HepG2 (cell line): ENCODE measurements at regions not wholly inside any gene's neighbourhood (a gene's known extent, or its start where the extent isn't known, plus 50 kb on each side); places are given as distances from the start of the nearest gene placed in this dataset.

ENCODE experiments used
- ATAC-seq: fragments of 200-7000 bp; cut with Tn5 transposase; 3 replicates; pipeline ENCODE4 v1.9.1; 2020; ENCODE audit warnings: mild to moderate bottlenecking, moderate library complexity
- BruUV-seq: library from RNA; stranded (reverse); fragments of 400-500 nt; replicated peaks from 2 replicates; lab custom pipeline; 2021; lab: Mats Ljungman, UMichigan
- CTCF ChIA-PET: fragments of 300-600 bp; formaldehyde crosslinking; extraction: SDS; loops from one replicate; lab custom pipeline; 2021; ENCODE audit warnings: low total read pairs, inconsistent platforms, low intra/inter-chr PET ratio; lab: Yijun Ruan, JAX
- POLR2A ChIA-PET: fragments of 350-600 bp; sonication (Branson Sonifier 250); formaldehyde crosslinking; loops from one replicate; lab custom pipeline; 2020; ENCODE audit warnings: antibody characterized with exemption, inconsistent platforms; lab: Yijun Ruan, JAX
- DNase-seq: peaks from one replicate; pipeline ENCODE4 v3.0.0-alpha.2; 2015; ENCODE audit warnings: low spot score
- FAIRE-seq: peaks from 3 replicates; lab custom pipeline; 2011; peaks lifted over from hg19 to GRCh38; lab: Jason Lieb, UNC
- H2AFZ ChIP-seq: one replicate; pipeline ENCODE4 v1.6.1; 2011; ENCODE audit warnings: low read length, inconsistent platforms
- H3K27ac ChIP-seq: fragments of 300-600 bp; 3 replicates; pipeline ENCODE4 v1.8.0; 2011; ENCODE audit warnings: mixed run types, mild to moderate bottlenecking, mixed read lengths, low read length, inconsistent platforms; ENCODE audit not compliant: insufficient read depth; ENCODE audit errors: extremely low read length
- H3K27me3 ChIP-seq, 2 experiments: fragments of 200-600 bp in 1 of 2; 2 replicates in 1 of 2; 3 replicates in 1 of 2; pipeline versions ENCODE4 v1.6.0 to v1.8.0; 2011; ENCODE audit warnings: low read length in 2 of 2, mild to moderate bottlenecking in 2 of 2, moderate library complexity in 2 of 2, inconsistent platforms in 1 of 2; ENCODE audit not compliant: insufficient read depth in 2 of 2, control insufficient read depth in 1 of 2
- H3K36me3 ChIP-seq, 2 experiments: fragments of 200-600 bp in 1 of 2; replicated peaks in 1 of 2; 2 replicates in 1 of 2; 3 replicates in 1 of 2; pipeline versions ENCODE4 v1.5.1 to v1.8.0; 2011; ENCODE audit warnings: low read length in 2 of 2, inconsistent platforms in 1 of 2; ENCODE audit not compliant: insufficient read depth in 2 of 2, control insufficient read depth in 1 of 2
- H3K4me1 ChIP-seq: 2 replicates; pipeline ENCODE4 v1.5.1; 2012; ENCODE audit warnings: low read length, inconsistent platforms; ENCODE audit not compliant: insufficient read depth
- H3K4me2 ChIP-seq: 2 replicates; pipeline ENCODE4 v1.6.0; 2011; ENCODE audit warnings: low read depth, low read length, inconsistent platforms
- H3K4me3 ChIP-seq, 3 experiments: fragments of 200-600 bp in 1 of 3; sonication (generic), shearing (Covaris generic) in 1 of 3; replicated peaks in 1 of 3; 2 replicates each; pipeline ENCODE4 v1.5.1; 2011 to 2016; ENCODE audit warnings: low read length in 3 of 3, inconsistent platforms in 2 of 3, low read depth in 2 of 3, mild to moderate bottlenecking in 2 of 3, control low read depth in 1 of 3, mixed read lengths in 1 of 3; ENCODE audit not compliant: insufficient read depth in 1 of 3
- H3K79me2 ChIP-seq: one replicate; pipeline ENCODE4 v1.6.1; 2011; ENCODE audit warnings: low read length, inconsistent platforms; ENCODE audit not compliant: insufficient read depth
- H3K9ac ChIP-seq: 2 replicates; pipeline ENCODE4 v1.6.0; 2011; ENCODE audit warnings: mild to moderate bottlenecking, low read depth, low read length, inconsistent platforms; ENCODE audit not compliant: insufficient read depth
- H3K9me3 ChIP-seq: 2 replicates; pipeline ENCODE4 v1.5.1; 2012; ENCODE audit warnings: mild to moderate bottlenecking, low read length
- H4K20me1 ChIP-seq: 2 replicates; pipeline ENCODE4 v1.6.0; 2011; ENCODE audit warnings: inconsistent platforms, mild to moderate bottlenecking, low read length, moderate library complexity; ENCODE audit not compliant: insufficient read depth
- NCOA1 ChIP-seq: sonication (generic); formaldehyde crosslinking; IDR thresholded peaks from 2 replicates; pipeline ENCODE4 v1.9.0; 2021; ENCODE audit warnings: missing genetic modification reagents
- TEAD3 ChIP-seq: optimal IDR thresholded peaks from 2 replicates; pipeline ENCODE3; 2016; ENCODE audit warnings: borderline replicate concordance
- ZNF292 ChIP-seq: sonication (generic); formaldehyde crosslinking; IDR thresholded peaks from 2 replicates; pipeline ENCODE4 v1.8.1; 2022; ENCODE audit warnings: mild to moderate bottlenecking, low read depth, missing genetic modification reagents, borderline replicate concordance
- ZNF44 ChIP-seq: sonication (generic); formaldehyde crosslinking; IDR thresholded peaks from 2 replicates; pipeline ENCODE4 v1.5.1; 2020; ENCODE audit warnings: mild to moderate bottlenecking, missing genetic modification reagents
- ZNF644 ChIP-seq: IDR thresholded peaks from 2 replicates; pipeline ENCODE4 v1.6.1; 2016; ENCODE audit warnings: low read depth
- WGBS: methylation state at CpG from one replicate; pipeline ENCODE4 v1.1.6; 2017; ENCODE audit warnings: low lambda C conversion rate; 5-methylcytosine and 5-hydroxymethylcytosine counted together
- in situ Hi-C: cut with HindIII; loops from 2 replicates; pipeline ENCODE4 v1.10.0; 2017; ENCODE audit warnings: low pct_unique_long_range_greater_than_20kb; ENCODE audit not compliant: extremely low pct_ligation_motif_present
- intact Hi-C: fragments of 100-400 bp; cut with micrococcal nuclease; formaldehyde crosslinking; loops from one replicate; pipeline ENCODE4 v1.10.0; 2022; ENCODE audit not compliant: unreplicated experiment
- TF ChIP-seq, protein P1 (sequence below), 2 experiments: sonication (generic) in 1 of 2; formaldehyde crosslinking in 1 of 2; IDR thresholded peaks; 2 replicates each; pipeline versions ENCODE4 v1.4.0 to v1.6.1; 2016 to 2020; ENCODE audit warnings: borderline replicate concordance in 1 of 2, low read depth in 1 of 2, mild to moderate bottlenecking in 1 of 2, missing genetic modification reagents in 1 of 2
- TF ChIP-seq, protein P2 (sequence below): sonication (generic); formaldehyde crosslinking; IDR thresholded peaks from 2 replicates; pipeline ENCODE4 v1.4.0; 2020; ENCODE audit warnings: missing genetic modification reagents
- TF ChIP-seq, protein P3 (sequence below): sonication (generic); formaldehyde crosslinking; IDR thresholded peaks from 2 replicates; pipeline ENCODE4 v1.8.0; 2023; ENCODE audit warnings: mild to moderate bottlenecking, missing genetic modification reagents
- TF ChIP-seq, protein P4 (sequence below): sonication (generic); formaldehyde crosslinking; IDR thresholded peaks from 2 replicates; pipeline ENCODE4 v1.4.0; 2020; ENCODE audit warnings: mild to moderate bottlenecking, missing genetic modification reagents
- TF ChIP-seq, protein P5 (sequence below): fragments of 450-650 bp; IDR thresholded peaks from 2 replicates; pipeline ENCODE4 v1.6.1; 2017

DNA sequence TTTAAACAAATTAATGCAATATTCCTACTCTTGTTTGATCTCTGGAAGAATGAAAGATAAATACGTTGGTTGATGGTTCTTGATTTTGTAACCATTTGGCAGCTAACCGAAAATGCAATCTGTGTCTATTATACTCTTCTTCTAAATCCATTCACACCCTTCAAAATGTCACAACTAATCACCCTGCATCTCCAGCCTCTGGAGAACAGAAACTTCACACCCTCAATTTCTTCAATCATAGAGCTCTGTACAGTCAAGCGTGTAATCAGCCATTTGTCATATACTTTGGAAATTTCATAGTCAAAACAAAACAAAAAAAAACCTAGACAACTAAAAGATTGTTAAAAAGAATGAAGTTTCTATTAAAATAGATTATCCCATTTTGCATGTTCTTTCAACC, 1482.3 kb upstream of the LRRTM1 start:
- no peak for FAIRE-seq
- CTCF ChIA-PET, result no interaction called here
- H3K4me2 ChIP-seq, result no peak overlapping the region
- H3K9ac ChIP-seq, result no peak overlapping the region
- BruUV-seq, result no TSS peak
- no peak overlapping the region for H3K4me3 ChIP-seq
- H3K9me3 ChIP-seq, result peaks cover 83% of the 10 kb centered on the region
- TF ChIP-seq, protein P1, sequence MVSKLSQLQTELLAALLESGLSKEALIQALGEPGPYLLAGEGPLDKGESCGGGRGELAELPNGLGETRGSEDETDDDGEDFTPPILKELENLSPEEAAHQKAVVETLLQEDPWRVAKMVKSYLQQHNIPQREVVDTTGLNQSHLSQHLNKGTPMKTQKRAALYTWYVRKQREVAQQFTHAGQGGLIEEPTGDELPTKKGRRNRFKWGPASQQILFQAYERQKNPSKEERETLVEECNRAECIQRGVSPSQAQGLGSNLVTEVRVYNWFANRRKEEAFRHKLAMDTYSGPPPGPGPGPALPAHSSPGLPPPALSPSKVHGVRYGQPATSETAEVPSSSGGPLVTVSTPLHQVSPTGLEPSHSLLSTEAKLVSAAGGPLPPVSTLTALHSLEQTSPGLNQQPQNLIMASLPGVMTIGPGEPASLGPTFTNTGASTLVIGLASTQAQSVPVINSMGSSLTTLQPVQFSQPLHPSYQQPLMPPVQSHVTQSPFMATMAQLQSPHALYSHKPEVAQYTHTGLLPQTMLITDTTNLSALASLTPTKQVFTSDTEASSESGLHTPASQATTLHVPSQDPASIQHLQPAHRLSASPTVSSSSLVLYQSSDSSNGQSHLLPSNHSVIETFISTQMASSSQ (IDR thresholded peaks at IDR 0.05; ENCODE audit: low read depth), result no peak
- TF ChIP-seq, protein P1 (CRISPR knock-in tag; IDR thresholded peaks at IDR 0.05; ENCODE audit: borderline replicate concordance), result no peak
- TF ChIP-seq ZNF644 (CRISPR knock-in tag) (no peak), ZNF44 (CRISPR knock-in tag) (no peak), NCOA1 (CRISPR knock-in tag) (no peak), ZNF292 (CRISPR knock-in tag) (no peak), TEAD3 (CRISPR knock-in tag) (no peak)
- TF ChIP-seq, protein P2, sequence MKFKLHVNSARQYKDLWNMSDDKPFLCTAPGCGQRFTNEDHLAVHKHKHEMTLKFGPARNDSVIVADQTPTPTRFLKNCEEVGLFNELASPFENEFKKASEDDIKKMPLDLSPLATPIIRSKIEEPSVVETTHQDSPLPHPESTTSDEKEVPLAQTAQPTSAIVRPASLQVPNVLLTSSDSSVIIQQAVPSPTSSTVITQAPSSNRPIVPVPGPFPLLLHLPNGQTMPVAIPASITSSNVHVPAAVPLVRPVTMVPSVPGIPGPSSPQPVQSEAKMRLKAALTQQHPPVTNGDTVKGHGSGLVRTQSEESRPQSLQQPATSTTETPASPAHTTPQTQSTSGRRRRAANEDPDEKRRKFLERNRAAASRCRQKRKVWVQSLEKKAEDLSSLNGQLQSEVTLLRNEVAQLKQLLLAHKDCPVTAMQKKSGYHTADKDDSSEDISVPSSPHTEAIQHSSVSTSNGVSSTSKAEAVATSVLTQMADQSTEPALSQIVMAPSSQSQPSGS (CRISPR knock-in tag), result no peak
- TF ChIP-seq, protein P3, sequence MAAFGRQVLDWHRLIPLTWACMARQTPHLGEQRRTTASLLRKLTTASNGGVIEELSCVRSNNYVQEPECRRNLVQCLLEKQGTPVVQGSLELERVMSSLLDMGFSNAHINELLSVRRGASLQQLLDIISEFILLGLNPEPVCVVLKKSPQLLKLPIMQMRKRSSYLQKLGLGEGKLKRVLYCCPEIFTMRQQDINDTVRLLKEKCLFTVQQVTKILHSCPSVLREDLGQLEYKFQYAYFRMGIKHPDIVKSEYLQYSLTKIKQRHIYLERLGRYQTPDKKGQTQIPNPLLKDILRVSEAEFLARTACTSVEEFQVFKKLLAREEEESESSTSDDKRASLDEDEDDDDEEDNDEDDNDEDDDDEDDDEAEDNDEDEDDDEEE, result no peak
- TF ChIP-seq, protein P4, sequence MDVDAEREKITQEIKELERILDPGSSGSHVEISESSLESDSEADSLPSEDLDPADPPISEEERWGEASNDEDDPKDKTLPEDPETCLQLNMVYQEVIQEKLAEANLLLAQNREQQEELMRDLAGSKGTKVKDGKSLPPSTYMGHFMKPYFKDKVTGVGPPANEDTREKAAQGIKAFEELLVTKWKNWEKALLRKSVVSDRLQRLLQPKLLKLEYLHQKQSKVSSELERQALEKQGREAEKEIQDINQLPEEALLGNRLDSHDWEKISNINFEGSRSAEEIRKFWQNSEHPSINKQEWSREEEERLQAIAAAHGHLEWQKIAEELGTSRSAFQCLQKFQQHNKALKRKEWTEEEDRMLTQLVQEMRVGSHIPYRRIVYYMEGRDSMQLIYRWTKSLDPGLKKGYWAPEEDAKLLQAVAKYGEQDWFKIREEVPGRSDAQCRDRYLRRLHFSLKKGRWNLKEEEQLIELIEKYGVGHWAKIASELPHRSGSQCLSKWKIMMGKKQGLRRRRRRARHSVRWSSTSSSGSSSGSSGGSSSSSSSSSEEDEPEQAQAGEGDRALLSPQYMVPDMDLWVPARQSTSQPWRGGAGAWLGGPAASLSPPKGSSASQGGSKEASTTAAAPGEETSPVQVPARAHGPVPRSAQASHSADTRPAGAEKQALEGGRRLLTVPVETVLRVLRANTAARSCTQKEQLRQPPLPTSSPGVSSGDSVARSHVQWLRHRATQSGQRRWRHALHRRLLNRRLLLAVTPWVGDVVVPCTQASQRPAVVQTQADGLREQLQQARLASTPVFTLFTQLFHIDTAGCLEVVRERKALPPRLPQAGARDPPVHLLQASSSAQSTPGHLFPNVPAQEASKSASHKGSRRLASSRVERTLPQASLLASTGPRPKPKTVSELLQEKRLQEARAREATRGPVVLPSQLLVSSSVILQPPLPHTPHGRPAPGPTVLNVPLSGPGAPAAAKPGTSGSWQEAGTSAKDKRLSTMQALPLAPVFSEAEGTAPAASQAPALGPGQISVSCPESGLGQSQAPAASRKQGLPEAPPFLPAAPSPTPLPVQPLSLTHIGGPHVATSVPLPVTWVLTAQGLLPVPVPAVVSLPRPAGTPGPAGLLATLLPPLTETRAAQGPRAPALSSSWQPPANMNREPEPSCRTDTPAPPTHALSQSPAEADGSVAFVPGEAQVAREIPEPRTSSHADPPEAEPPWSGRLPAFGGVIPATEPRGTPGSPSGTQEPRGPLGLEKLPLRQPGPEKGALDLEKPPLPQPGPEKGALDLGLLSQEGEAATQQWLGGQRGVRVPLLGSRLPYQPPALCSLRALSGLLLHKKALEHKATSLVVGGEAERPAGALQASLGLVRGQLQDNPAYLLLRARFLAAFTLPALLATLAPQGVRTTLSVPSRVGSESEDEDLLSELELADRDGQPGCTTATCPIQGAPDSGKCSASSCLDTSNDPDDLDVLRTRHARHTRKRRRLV (CRISPR knock-in tag), result no peak
- TF ChIP-seq, protein P5, sequence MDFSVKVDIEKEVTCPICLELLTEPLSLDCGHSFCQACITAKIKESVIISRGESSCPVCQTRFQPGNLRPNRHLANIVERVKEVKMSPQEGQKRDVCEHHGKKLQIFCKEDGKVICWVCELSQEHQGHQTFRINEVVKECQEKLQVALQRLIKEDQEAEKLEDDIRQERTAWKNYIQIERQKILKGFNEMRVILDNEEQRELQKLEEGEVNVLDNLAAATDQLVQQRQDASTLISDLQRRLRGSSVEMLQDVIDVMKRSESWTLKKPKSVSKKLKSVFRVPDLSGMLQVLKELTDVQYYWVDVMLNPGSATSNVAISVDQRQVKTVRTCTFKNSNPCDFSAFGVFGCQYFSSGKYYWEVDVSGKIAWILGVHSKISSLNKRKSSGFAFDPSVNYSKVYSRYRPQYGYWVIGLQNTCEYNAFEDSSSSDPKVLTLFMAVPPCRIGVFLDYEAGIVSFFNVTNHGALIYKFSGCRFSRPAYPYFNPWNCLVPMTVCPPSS, result no peak
- H3K27me3 ChIP-seq, result no peaks in the 10 kb centered on the region
- POLR2A ChIA-PET, result no interaction called here
- H3K36me3 ChIP-seq, result no peaks in the 10 kb centered on the region
- H3K79me2 ChIP-seq, result no peaks in the 10 kb centered on the region
- in situ Hi-C loops, result no loop called here
- no peak overlapping the region for H2AFZ ChIP-seq
- no peak for ATAC-seq
- no peaks in the 10 kb centered on the region for H4K20me1 ChIP-seq
- DNase-seq, result no peak
- no peak overlapping the region for H3K27ac ChIP-seq
- 1% methylated on average over 3 of the region's 3 CpGs for WGBS
- H3K4me1 ChIP-seq, result no peaks in the 10 kb centered on the region
- intact Hi-C loops, result no loop called here
